Fibroblast of skin of scalp (primary cell): ENCODE measurements at regions not wholly inside any gene's neighbourhood (a gene's known extent, or its start where the extent isn't known, plus 50 kb on each side); places are given as distances from the start of the nearest gene placed in this dataset.
A peak's percentile ranks its signal among the peaks of the same experiment; 100 is the strongest.

Source experiments
- DNase-seq: peaks from one replicate; pipeline ENCODE4 v3.0.0-alpha.2; 2013

DNA sequence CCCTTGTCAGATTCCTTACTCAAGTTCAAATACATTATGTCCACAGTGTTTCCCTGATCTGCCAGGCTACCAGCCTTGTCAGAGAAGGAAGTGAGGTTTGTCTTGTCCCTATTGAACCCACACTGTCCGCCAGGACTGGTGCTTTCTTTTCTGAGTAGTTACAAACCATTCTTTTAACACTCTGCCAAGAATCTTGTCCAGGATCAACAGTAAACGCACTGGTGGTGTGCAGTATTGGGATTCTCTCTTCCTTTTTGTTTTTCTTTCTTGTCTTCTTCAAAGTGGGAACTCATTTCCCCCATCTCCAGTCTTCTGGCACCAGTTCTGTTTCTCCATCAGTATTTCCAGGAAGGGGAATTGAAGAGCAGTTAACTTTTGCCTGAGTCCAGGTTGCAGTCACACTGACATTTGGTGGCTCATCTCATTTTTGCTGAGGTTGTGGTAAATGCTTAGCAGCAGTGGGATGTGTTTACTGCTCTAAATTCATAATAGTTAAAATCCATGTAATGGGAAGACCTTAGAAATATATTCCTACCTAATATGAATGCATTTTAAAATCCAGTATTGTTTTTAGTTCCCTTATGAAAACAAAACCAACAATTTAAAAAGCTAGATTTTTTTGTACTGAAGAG is 295.3 kb downstream of the PRL start:
- peak; percentile 29 for DNase-seq

DNA sequence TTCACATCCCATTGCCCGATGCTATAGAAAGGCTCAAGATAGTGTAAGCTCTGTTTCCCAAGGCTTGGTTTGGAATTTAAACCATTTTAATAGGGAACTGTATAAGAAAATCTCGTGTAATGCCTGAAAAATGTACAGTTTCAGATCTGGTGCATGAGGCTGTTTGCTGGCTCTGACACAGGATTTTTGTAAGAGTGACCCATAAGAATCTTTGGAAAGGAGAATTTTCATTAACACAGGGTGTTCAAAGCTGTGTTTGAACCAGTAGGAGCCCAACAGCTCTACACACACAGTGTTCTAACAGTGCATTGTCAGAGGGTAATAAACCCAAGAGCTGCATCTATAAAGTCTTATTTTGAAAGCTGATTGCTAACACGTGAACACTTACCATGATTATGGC is 293.5 kb downstream of the PRL start:
- DNase-seq, result peak; percentile 80

DNA sequence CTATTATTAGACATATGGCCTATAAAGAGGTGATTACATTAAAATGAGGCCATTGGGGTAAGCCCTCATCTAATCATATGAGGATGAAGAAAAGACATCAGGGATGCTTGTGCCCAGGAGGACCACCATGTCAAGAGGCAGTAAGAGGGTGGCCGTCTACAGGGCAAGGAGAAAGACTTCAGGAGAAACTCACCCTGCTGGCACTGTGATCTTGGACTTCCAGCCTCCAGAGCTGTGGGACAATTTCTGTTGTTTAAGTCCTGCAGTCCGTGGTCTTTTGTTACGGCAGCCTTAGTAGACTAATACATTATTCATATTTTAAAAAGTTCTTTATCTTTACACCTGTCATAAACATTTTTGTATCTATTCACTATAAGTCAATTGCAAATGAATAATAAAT is 290.0 kb downstream of the PRL start:
- no peak for DNase-seq

DNA sequence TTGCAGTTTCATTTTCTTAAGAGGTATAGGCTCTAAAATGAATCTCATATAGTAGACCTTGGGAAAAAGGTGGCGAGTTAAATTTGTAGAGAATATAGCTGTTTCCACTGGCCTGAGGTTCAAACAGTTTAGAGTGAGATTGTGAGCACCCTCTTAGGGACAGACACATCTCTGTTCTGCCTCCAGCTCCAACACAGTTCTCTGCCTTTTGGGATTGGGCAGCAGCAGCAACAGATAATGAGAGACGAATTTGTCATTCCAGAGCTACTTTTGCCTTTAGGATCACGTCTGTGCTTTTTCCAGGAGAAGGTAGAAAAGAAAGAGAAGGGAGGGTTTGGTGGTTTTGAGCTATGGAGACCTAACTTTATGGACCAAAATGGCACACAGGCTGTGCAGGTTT is 289.4 kb downstream of the PRL start:
- DNase-seq, result no peak

DNA sequence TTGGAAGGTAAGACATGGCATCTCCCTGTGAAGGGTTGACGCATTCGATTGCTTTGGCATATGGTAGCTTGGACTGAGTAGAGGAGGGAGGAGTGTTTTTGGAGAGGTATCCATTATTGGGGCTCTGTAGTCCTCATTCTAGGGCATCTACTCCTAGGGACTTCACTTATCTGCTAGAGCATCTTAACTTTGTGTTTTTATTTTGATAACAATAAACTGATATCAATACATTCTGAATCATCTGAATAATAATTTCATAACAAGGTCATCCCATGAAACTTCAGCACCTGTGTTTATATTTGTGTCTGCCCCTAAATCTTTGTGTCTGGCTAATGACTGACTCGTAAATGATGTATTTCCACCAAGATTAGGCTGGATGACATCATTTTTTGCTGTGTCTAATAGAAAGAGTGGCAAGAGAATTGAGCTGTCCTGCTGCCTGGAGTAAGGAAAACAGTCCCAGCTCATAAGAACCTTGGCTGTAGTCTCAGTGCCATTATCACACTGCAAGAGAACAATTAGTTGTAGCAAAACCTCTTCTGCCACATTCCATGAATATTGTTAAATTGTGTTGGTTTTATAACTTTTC is 288.5 kb downstream of the PRL start:
- peak; percentile 38 for DNase-seq

DNA sequence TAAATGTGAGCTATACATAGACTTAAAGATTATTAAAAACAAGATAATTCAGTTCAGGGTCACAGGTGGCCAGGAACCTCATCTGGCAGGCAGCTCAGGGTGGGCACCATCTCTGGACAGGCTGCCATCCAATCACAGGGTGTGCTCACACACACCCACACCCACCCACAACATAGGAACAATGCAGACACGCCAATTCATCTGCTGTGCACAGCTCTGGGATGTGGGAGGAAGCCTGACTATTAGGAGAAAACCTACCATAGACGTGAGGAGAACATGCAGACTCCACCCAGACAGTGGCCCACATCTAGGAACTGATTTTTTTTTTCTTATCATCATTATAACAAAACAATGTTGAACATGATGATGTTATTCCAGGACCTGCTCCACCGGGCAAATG is 286.7 kb downstream of the PRL start:
- no peak for DNase-seq

DNA sequence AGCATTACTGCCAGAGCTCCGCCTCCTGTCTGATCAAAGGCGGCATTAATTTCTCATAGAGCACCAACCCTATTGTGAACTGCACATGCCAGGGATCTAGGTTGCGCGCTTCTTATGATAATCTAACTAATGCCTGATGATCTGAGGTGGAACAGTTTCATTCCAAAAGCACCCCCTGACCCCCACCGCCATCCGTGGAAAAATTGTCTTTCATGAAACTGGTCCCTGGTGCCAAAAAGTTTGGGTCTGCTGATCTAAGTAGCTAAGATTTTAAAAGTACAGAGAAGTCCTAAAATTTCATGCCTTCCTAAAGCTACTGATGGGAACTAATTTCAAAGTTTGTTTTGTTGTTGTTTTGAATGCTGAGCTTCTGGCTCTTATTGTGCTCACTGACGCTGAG is 281.6 kb downstream of the PRL start:
- DNase-seq, result no peak

DNA sequence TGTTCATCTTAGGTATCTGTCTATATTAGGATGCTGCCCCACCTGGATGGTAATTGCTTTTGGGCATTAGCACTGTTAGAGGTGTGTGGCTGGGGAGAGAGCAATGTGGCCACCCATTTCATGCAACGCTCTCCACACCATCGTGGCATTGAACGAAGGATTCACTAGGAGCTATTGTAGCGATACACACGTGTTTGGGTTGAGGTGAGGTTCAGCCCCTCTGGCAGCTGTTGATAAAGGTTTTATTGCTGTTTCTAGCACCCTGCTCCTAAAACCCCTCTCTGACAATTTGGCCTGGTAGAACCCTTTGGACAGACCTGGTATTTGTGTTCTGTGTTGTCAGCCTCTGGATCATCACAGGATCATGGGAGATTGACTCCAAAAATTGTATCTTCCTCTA is 280.9 kb downstream of the PRL start:
- DNase-seq, result no peak

DNA sequence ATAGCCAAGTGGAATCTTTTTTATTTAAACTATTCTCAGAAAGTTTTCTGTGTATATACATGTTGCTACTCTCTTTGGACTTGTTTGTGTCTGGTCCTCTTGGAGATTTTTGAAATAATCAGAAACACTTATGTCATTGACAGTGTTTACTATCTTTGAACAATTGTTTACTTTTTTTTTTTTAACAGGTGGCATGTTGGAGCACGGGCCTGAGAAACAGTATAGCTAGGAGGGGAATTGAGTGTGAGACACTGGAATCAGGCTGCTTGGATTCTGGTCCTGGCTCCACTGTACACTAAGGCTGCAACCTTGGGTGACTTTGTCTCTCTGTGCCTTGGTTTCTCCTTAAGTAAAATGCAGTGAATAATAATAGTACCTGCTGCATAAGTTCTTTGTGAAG is 279.6 kb downstream of the PRL start:
- DNase-seq, result no peak

DNA sequence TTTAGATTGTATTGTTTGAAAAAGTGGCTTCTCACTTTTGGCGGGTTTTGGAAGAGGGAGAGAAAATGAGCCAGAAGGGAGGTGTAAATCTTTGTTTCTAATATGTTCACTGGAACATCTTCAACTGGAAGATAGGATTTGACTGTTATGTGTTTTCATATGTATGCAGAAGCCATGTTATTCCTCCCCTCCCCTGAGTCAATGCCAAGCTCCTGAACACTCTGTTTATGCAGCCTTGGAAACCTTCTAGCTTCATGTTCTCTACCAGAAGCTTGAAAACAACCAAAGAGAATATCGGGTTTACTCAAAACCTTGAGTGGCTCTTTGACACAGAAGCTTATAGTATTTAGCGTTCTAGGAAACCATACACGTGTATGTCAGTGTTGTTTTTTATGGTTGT is 279.1 kb downstream of the PRL start:
- no peak for DNase-seq

DNA sequence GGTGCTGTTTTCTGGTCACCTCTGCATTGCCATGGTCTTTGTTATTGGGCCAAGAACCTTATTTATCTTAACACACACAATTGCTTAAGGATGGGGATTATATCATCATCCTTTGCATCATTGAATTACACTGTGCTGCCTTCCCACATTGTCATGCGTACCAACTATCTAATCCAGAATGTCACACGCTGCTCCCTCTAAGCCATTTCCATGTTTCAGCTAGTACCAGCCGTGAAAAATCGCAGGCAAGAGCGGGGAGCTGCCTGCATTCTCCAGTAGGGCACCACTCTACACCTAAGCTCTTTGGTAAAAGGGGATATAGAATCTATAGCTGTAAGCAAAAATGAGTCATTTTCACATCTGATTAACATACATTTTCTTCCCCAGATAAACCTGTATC is 277.0 kb downstream of the PRL start:
- DNase-seq, result no peak

DNA sequence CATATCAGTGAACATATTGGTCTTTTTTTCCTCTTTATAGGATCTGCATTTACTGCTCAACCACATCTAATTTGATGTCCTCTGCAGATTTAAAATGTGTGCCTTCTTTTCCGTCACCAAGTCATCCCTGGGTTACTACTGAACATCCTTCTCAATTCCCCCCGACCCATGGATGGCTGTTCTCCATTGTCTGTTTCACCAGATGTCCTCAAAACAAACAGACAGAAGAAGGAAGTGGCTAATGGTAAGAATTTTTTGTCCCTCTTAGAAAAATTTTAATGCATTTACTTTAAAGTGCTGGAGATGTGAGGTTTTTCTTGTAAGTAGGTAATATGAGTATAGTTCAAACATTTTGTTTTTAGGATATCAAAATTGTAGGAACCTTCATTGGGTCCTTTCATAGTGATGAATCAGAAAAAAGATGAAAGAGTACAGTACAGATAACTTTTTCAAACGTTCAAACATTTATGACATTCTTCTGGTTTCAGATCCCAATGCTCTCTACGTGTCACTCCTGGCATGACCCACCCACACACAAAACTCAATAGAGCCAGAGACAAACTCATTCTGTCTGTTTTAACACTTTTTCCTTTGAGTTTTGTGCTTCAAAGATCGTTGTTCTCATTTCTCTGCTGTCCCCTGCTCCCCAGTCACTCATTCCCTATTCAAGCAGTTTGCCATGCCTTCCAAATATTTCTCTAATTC is 276.4 kb downstream of the PRL start:
- DNase-seq, result no peak

DNA sequence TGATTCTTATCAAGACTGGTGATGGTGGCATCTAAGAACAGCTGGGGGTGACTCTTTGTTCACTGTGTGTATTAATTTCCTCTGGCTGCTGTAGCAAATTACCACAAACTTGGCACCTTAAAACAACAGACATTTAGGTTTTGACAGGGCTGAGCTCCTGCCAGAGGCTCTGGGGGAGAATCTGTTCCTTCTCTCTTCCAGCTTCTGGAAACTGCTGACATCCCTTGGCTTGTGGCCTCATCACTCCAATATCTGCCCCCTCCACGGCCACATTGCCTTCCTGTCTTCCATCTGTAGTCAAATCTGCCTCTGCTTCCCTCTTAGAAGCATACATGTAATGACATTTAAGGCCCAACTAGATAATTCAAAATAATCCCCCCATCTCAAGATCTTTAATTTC is 274.9 kb downstream of the PRL start:
- no peak for DNase-seq

DNA sequence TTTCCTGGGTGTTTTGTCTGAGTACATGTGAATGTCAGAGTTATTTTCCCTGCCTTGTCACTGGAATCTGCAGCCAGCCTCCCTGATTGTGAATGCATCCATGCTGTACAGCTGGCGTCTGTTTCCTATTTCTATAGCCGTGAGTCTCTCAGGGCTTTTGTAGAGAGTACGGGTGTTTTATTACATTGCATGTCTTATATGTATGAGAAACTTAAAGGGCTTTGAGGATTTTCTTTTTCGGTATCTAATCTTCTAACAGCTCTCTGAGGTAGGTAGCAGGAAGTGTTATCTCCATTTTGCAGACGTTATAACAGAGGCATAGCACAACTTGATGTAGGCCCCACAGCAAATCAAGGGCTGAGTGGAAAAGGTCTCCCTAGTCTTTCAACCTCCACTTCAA is 272.9 kb downstream of the PRL start:
- DNase-seq, result no peak

DNA sequence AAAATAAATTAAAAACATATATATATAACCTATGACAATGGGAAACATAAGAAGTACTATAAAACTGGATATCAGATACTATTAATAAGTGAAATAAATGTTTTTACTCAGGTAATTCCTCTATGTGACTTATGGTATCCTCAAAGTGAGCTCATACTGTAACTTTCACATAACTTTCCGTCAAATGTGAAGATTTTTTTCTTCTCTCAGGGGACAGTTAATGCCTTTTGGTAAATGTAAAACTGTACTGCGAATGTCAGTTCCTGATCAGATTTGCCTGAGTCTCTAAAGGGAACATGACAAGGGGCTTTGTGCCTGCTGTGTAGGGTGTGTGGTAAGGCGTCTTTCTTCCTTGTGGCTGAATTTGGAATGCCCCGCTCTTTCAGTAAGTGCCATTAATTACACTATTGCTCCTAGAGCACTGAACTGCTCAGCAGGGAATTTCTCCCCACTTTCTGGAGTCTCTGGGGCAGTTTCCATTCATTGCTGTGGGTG is 271.8 kb downstream of the PRL start:
- peak; percentile 46 for DNase-seq

DNA sequence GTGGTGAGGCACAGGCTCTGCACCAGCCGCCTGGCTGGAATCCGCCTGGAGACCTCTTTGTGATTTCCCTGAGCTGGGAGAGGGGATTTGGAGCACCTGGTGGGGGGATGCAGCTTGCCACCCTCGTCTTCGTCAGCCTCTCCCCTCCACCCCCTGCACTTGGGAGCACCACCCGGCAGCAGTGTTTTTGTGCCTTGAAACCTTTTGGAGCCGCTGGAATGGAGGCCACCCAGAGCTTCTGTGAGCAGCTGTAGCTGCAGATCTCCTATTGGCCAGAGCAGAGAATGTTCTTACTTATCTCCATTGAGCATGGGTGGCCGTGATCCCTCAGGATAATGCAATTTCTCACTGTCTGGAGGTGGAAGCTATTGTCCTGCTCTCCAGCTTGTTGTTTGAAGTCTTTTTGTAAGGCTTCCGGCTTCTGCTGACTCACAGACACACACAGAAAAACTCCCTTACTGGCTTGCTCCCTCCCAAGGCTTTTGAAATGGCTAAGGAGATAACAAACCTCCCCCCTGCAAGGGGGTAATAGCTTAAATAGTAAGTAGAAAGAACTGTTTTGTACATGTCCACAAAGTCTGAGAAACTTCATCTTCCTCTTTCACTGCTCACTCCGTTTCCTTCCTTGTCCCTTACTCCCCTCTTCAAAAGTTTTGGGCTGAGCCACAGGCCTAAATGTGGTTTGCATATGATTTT is 271.2 kb downstream of the PRL start:
- DNase-seq, result peak; percentile 81

DNA sequence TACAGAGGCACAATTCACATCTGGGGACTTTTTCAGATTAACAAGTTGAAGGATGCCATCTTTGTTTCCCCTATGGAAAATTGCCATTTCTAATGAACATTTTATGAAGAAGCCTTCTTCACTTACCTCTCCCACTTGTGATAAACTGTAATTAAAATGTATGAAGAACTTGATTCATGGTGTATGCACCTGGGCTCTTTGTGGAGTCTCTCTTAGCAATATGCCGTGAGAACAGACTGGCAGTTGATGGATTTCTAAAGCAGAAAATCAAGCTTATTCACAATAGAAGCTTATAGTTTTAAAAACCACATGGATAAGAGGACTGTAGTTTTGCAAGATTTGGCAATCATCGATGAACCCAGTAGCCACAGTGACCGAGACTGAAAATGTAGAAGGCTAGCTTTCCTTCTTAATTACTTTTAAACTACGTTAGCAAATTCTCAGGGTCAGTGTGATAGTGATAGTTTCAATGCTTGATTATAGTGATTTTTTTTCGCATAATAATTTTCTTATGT is 270.6 kb downstream of the PRL start:
- DNase-seq, result no peak

DNA sequence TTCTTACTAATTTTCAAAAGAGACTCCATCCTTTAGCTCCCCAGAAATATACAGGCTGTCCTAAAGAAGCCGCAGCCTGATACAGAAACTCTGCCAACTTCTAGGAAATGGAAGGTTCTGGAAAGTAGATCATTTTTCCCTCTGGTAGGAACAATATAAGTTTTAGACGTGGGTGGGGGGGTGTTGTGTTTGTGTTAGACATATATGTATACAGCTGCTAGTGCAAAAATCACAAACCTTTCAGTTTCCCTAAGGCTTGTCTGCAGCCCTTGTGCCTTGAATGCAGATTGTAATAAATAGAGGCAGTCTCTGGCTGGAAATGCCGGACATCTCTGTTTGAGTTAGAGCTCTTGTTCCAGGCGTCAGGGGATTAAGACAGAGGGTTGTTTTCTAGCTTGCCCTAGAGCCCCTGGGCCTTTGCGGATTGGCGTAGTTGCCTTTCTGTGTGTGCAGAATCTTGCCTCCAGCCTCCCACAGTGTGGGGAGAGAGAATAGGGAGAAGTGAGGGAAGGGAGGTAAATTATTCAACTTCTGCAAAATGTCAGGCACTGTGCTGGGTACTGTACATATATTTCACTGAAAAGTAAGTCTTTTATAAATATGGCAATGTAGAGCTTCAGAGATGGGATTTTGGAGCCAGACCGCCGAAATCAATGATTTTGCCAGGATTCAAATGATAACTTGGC is 269.7 kb downstream of the PRL start:
- DNase-seq, result no peak

DNA sequence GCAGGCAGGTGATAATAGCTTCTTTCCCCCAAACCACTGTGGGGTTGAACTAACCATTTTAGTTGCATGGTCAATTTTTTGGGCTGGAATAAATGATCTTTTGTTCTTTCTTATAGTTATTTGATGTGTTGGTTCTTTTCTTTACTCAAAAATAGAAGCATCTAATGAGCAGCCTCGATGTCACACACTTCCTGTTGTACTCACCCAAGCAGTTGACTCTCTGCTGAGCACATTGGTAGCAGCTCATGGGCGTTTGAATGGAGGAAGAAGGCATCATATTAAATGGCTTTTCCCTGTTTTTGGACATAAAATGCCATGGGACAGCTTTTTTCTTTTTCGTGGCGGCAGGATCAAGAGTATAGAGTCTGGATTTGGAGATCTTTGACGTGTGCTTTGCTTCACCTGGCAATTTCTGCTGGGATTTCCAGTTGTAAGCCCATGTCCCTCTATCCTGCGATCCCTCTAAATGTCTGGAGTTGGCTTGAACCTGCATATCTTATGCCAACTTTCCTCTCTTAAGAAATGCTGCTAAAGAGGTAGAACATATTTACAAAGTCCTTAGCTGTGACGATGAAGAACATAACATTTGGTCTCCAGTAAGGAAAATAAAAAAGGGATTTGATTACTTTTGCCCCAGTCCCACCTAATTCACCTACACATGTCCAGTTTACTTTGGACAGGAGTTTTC is 268.3 kb downstream of the PRL start:
- DNase-seq, result no peak

DNA sequence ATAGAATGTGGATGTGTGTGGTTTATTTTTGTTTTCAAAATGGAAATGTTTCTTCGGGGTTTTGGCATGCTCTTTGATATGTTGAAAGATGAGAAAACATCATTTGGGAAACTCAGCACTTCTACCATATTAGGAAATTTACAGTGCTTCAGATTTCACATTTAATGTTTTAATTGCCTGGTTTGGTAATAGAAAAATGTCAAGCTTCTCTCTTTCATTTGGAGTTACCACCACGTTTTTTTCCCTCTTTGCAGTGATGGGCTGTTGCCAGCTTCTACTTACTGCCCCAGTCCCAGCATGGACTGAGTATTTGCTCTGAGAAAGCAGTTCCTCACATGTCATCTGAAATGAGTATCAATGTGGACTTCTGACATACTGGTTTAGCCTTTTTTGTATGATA is 267.7 kb downstream of the PRL start:
- peak; percentile 60 for DNase-seq

DNA sequence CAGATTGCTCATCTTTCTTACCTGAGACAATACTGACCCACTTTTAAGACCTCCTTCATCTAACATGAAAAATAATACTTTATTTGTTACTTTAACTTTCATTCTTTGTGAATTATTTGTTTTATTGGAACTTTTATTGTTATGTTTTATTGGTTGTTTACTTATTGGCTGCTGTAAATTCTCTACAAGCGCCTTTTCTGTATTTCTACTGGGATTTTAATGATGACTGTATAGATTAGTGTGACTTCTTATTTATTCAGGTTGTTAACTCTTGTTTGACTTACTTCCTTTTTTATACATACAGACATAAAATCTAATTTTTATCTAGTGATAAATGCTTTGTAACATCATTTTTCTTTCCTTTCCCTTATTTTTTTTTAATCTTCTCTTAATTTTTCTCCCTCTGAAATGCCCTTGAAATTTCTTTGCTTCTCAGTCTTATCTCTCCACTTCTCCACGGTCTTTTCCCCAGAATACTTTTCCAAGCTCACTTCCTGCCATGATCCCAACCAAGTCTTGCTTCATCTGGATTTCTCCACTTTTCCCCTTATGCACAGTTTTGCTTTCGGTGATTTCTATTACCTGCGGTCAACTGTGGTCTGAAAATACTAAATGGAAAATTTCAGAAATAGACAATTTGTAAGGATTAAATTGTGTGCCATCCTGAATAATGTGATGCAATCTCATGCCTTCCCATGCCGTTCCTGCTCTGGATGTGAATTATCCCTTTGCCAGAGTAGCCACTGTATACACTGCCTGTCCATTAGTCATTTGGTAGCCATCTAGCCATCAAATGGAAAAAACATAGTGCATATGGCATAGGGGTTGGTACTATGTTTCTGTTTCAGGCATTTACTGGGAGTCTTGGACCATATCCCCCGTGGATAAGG is 265.9 kb downstream of the PRL start:
- DNase-seq, result no peak
